Erythroblast (primary cell): ENCODE measurements at regions not wholly inside any gene's neighbourhood (a gene's known extent, or its start where the extent isn't known, plus 50 kb on each side); places are given as distances from the start of the nearest gene placed in this dataset.

Source experiments
- DNase-seq, 2 experiments: peaks; one replicate each; lab custom pipeline; 2025; lab: John Stamatoyannopoulos, UW
- GATA1 ChIP-seq: IDR thresholded peaks from 2 replicates; pipeline ENCODE4 v1.6.1; 2011; ENCODE audit warnings: low read depth, mild to moderate bottlenecking, control low read depth, low read length, moderate library complexity
- POLR2A ChIP-seq: IDR thresholded peaks from 2 replicates; pipeline ENCODE4 v1.6.1; 2011; ENCODE audit warnings: mild to moderate bottlenecking, low read length

- TF ChIP-seq POLR2A (no peak), GATA1 (no peak)
Measured at GRCh38 chr10:118403967-118404366, 61.8 kb upstream of the FAM204A start.

GRCh38 chr10:118401708-118402193 is 59.6 kb upstream of the FAM204A start:
- no peak for TF ChIP-seq GATA1
- no peak for TF ChIP-seq POLR2A
- DNase-seq: no peak

More at GRCh38 chr10:118403967-118404366, 61.8 kb upstream of the FAM204A start:
- no peak for DNase-seq

GRCh38 chr10:118397391-118397790 is 55.3 kb upstream of the FAM204A start:
- TF ChIP-seq GATA1 (no peak), POLR2A (no peak)
- no peak for DNase-seq

GRCh38 chr10:118395947-118396346 is 53.8 kb upstream of the FAM204A start:
- no peak for TF ChIP-seq GATA1
- TF ChIP-seq POLR2A: no peak
- DNase-seq: no peak

DNA sequence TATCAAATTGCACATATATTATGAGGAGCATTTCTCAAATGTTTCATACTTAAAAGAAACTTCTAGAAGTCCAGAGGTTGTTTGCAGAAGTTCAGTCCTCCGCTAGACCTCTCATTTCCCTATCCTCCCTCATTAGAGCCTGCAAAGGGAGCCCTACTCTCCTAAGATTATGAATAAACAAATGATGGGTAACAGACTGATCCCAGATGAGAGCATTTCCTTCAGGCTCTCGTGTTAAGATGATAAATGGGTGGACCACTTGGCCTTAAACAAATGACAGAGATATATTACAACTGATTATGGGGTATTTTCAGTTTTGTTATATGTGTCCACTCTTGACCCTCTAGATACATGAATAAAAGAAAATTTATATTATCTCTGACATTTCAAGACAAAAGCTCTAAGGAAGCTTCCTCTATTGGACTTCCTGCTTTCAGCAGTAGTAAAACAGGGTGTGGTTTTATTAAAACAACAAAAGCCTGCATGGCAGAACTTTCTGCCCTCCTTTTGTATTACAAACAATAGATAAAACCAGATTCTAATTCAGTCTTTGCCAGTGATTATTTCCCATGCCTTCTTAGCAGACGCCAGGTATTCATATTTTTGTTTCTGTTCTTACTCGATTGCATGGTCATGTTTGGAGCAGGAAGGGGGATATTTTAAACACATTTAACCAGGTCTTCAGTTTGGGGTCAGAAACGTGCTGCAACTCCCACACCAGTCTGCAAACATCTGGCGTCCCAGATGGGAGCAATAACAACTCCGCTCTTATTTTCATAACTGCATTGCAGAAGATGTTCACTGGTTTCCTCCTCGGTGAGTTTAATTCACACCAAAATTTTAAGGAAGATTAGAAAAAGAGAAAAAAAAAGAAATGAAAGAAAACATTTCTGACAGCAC is 52.4 kb upstream of the FAM204A start:
- no peak for DNase-seq
- TF ChIP-seq GATA1: no peak

DNA sequence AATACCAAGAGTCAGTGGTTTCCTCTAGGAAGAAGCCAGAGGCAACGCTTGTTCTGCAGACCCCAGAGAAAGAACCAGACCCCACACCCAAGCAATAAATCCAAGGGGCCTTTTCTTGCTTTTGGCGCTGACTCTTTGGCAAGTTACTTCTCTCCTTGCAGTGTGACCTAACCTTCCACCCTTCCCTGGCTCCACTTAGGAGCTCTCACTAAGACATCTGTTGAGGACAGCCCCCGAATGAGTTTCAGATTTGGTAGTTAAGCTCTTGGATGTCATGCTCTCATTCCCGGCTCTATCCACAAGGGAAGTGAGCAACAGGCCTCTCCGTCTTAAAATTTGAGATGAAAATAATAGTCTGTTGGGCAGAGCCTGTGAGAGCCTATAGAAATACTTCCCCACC is 50.6 kb upstream of the FAM204A start:
- no peak for DNase-seq
- TF ChIP-seq GATA1 (no peak), POLR2A (no peak)
